Endothelial cell (in vitro differentiated cells): ENCODE measurements at regions not wholly inside any gene's neighbourhood (a gene's known extent, or its start where the extent isn't known, plus 50 kb on each side); places are given as distances from the start of the nearest gene placed in this dataset.
A peak's percentile ranks its signal among the peaks of the same experiment; 100 is the strongest.

Experiments
- DNase-seq: peaks from one replicate; pipeline ENCODE4 v3.0.0; 2021; ENCODE audit warnings: low spot score
- H3K27ac Mint-ChIP-seq: one replicate; pipeline ENCODE4 v1.8.0; 2021; ENCODE audit warnings: mixed read lengths, inconsistent platforms; ENCODE audit not compliant: unreplicated experiment
- H3K27me3 Mint-ChIP-seq: one replicate; pipeline ENCODE4 v1.8.0; 2021; ENCODE audit warnings: mild to moderate bottlenecking, moderate library complexity, mixed read lengths, inconsistent platforms; ENCODE audit not compliant: unreplicated experiment
- H3K36me3 Mint-ChIP-seq: one replicate; pipeline ENCODE4 v1.8.0; 2021; ENCODE audit warnings: mild to moderate bottlenecking, low read depth, mixed read lengths, inconsistent platforms; ENCODE audit not compliant: unreplicated experiment
- H3K4me1 Mint-ChIP-seq: one replicate; pipeline ENCODE4 v1.8.0; 2021; ENCODE audit warnings: mild to moderate bottlenecking, mixed read lengths, inconsistent platforms; ENCODE audit not compliant: unreplicated experiment
- H3K4me3 Mint-ChIP-seq: one replicate; pipeline ENCODE4 v1.8.0; 2021; ENCODE audit warnings: mild to moderate bottlenecking, mixed read lengths, inconsistent platforms; ENCODE audit not compliant: unreplicated experiment
- H3K9me3 Mint-ChIP-seq: one replicate; pipeline ENCODE4 v1.8.0; 2021; ENCODE audit warnings: mixed read lengths, inconsistent platforms; ENCODE audit not compliant: unreplicated experiment
- CTCF ChIP-seq: fragments of 200-600 bp; sonication (generic); IDR thresholded peaks from one replicate; pipeline ENCODE4 v1.5.0; 2021; ENCODE audit warnings: antibody characterized with exemption; ENCODE audit not compliant: unreplicated experiment

GRCh38 chr10:2798336-2799022 lies 268.9 kb upstream of the PFKP start:
- no peaks in the 10 kb centered on the region for H3K36me3 Mint-ChIP-seq
- no peaks in the 10 kb centered on the region for H3K9me3 Mint-ChIP-seq
- H3K27me3 Mint-ChIP-seq: no peaks in the 10 kb centered on the region
- H3K4me1 Mint-ChIP-seq: peaks cover 3% of the 10 kb centered on the region
- DNase-seq: no peak
- H3K4me3 Mint-ChIP-seq: no peak overlapping the region
- TF ChIP-seq CTCF: no peak
- H3K27ac Mint-ChIP-seq: peak overlapping the region; percentile 37

GRCh38 chr10:2791774-2792443 lies 275.4 kb upstream of the PFKP start:
- Mint-ChIP-seq H3K27ac (no peak overlapping the region), H3K9me3 (no peaks in the 10 kb centered on the region), H3K4me1 (no peaks in the 10 kb centered on the region), H3K36me3 (no peaks in the 10 kb centered on the region), H3K4me3 (no peak overlapping the region), H3K27me3 (no peaks in the 10 kb centered on the region)
- DNase-seq: no peak
- TF ChIP-seq CTCF: no peak

DNA sequence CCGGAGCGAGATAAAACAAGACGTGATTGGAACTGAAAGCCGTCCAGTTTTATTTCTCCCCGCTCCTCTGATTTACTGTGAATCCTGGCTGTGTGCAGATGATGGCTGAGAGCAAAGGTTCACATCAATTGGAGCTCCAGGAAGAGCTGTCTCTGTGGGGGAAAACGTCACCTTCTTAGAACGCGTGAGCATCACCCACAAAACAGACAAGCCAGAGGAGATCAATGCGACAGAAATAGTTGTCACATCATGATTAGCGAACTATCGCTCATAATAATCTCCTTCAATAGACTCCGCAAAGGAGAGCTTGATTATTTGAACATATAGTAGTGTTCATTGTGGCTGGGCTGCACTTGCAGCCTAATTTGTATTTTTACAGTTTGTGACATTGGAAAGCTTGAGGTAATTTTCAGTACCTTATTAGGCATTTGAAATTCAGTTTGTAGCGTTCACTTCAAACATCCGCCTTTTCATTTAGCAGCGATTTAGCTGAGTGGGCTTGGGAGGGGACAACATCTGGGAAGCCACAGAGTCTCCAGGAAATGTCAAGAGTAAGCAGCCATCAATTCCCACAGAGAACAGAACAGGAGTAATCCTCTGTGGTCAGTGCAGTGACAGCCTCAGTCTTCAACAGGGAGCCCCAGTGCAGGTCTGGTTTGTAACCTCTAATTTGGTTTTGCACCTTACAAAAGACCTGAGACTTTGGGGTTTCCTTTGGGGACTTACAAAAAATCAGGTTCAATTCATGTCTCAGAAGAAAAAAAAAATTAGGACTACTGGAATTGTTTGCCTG lies 276.8 kb upstream of the PFKP start:
- Mint-ChIP-seq H3K27ac (no peak overlapping the region), H3K4me3 (no peak overlapping the region), H3K4me1 (no peaks in the 10 kb centered on the region), H3K27me3 (no peaks in the 10 kb centered on the region), H3K36me3 (no peaks in the 10 kb centered on the region), H3K9me3 (no peaks in the 10 kb centered on the region)
- no peak for TF ChIP-seq CTCF
- no peak for DNase-seq

DNA sequence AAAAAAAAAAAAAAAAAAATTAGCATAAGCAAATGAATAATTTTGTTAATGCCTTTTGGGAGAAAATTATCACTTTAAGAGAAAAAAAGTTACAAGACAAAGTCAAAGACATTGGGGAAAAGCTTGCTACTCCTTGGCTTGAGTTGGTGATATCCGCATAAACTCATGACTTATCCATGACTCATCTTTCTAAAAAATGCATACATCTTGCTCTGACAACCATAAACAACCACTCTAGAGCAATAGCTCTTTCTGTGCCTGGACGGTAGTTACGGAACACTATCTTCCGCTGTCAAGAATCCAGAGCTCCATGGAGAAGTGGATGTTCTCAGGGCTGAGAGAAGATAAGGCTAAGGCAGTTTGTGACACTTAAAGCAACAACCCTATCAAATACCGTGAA lies 281.1 kb upstream of the PFKP start:
- no peak for DNase-seq
- H3K27me3 Mint-ChIP-seq: no peaks in the 10 kb centered on the region
- H3K4me1 Mint-ChIP-seq: no peaks in the 10 kb centered on the region
- no peaks in the 10 kb centered on the region for H3K36me3 Mint-ChIP-seq
- no peak overlapping the region for H3K4me3 Mint-ChIP-seq
- no peak overlapping the region for H3K27ac Mint-ChIP-seq
- no peaks in the 10 kb centered on the region for H3K9me3 Mint-ChIP-seq
- no peak for TF ChIP-seq CTCF
